SH-SY5Y (cell line): ENCODE measurements at regions not wholly inside any gene's neighbourhood (a gene's known extent, or its start where the extent isn't known, plus 50 kb on each side); places are given as distances from the start of the nearest gene placed in this dataset.

ENCODE experiments used
- GATA2 ChIP-seq: IDR thresholded peaks from 2 replicates; pipeline ENCODE4 v1.6.1; 2011; ENCODE audit warnings: mild to moderate bottlenecking, low read depth, low read length
- GATA3 ChIP-seq: IDR thresholded peaks from 2 replicates; pipeline ENCODE4 v1.6.1; 2011; ENCODE audit warnings: low read depth, mild to moderate bottlenecking, low read length, moderate library complexity

DNA sequence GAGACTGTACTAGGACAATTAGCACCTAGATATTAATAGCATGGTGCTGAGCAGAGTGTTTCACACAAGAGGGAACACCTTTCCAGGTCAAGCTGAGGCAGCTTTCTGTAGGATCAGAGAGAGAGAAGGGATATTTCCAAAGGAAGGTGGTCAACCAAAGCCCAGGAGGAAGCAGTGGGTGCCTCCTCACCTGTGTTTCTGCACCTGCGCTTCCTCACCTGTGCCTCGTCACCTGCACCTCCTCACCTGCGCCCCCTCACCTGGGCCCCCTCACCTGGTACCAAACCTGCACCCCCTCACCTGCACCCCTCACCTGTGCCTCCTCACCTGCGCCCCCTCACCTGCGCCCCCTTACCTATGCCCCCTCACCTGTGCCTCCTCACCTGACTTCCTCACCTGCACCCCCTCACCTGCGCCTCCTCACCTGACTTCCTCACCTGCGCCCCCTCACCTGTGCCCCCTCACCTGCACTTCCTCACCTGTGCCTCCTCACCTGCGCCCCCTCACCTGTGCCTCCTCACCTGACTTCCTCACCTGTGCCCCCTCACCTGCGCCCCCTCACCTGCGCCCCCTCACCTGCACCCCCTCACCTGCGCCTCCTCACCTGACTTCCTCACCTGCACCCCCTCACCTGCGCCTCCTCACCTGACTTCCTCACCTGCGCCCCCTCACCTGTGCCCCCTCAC, 67.9 kb downstream of the TTLL2 start:
- TF ChIP-seq GATA2 (no peak), GATA3 (no peak)

DNA sequence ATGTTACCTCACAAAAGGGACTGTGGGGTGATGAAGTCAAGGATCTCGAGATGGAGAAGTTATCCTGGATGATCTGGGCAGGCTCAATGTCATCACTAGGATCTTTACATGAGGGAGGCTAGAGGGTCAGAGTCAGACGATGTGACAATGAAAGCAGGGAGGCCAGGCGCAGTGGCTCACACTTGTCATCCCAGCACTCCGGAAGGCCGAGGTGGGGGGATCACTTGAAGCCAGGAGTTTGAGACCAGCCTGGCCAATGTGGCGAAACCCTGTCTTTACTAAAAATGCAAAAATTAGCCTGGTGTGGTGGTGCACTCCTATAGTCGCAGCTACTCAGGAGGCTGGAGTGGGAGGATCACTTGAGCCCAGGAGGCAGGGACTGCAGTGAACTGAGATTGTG, 68.8 kb downstream of the TTLL2 start:
- TF ChIP-seq GATA3 (no peak), GATA2 (no peak)

DNA sequence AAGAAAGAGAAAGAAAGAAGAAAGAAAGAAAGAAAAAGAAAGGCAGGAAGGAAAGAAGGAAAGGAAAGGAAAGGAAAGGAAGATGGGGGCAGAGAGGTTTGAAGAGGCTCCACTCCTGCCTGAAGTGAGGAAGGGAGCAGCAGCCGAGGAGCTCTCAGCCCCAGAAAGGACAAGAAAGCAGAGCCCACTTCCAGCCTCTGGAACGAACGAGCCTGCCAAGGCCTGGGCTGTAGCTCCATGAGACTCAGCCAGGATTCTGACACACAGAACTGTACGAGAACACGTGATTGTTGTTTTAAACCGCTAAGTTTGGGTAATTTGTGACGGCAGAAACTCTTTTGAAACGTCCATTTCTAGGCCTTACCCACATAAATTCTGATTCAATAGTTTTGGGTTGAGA, 69.5 kb downstream of the TTLL2 start:
- TF ChIP-seq GATA3 (no peak), GATA2 (no peak)

DNA sequence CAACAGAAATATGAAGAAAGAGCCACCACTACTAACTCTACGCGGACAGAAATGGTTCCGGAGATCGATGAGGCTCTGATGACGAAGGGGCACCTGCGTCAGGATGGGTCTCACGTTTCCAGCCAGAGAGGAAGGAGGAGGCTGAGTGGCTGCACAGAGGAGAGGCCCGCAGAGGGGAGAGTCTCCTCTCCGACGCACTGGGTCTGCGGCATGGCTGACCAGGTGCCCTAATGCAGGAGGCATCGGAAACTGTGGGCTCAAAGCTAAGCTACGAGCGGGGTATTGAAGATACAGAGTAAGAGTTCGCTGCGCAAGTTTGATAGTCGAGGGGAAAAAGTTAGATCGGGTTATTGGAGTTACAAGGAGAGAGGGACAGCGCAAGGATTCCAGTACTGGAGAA, 69.9 kb downstream of the TTLL2 start:
- TF ChIP-seq GATA2 (no peak), GATA3 (no peak)

DNA sequence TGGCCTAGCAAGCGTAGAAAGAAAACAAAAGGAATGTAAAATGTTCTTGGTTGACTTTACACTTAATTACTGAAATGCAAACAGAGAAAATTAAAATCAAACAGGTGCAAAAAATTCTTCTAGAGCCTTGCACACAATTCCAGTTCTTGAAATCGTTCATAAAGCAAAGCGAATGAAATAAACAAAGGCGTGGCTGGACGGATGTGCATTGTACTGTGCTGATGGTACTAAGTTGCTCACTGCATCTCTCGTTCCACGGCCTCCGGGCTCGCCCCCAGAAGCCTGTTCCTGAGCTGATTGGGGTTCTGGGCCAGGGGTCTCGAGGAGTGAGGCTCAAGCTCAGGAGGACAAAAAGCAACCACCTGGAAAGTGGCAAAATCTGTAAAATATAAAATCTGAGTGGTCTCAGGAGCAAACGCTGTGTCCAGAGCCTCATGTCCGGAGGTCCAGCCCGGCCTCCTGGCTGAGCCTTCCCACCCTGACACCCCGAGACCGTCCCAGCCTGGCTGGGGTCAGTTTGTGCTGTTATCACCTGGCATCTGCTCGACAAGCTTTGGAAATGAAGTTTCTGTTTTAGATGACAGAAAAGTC, 71.3 kb downstream of the TTLL2 start:
- TF ChIP-seq GATA3 (no peak), GATA2 (no peak)

DNA sequence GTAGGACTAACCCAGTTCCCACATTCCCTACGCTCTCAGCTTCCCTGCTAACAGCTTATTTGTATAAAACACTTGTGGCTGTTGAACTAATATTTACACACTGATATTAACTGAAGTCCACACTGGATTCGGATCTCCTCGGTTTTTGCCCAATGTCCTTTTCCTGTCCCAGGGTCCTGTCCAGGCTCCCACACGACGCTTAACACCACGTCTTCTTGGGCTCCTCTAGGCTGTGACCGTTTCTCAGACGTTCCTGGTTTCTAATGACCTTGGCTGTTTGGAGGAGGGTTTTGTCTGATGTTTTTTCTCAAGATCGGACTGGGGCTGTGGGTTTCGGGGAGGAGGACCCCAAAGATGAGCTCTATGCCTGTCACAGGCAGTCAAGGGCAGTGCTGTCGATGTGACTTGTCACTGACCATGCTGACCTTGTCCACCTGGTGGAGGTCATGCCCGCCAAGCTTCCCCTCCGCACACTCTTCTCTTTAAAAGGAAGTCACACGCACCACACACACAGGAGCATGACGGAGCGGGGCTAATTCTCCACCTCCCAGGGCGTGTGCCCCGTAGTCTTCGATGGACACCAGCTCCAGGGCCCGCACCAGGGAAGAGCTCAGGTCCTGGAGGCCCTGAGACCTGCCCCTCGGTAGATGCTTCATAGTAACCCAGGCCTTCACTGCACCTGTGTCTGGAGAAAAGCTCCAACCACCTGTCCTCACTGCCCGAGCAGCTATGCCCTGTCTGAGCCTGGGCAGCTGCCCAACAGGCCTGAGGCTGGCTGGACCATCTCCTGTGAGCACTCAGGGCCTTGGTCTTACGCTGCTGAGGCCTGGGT, 72.0 kb downstream of the TTLL2 start:
- TF ChIP-seq GATA2 (no peak), GATA3 (no peak)

DNA sequence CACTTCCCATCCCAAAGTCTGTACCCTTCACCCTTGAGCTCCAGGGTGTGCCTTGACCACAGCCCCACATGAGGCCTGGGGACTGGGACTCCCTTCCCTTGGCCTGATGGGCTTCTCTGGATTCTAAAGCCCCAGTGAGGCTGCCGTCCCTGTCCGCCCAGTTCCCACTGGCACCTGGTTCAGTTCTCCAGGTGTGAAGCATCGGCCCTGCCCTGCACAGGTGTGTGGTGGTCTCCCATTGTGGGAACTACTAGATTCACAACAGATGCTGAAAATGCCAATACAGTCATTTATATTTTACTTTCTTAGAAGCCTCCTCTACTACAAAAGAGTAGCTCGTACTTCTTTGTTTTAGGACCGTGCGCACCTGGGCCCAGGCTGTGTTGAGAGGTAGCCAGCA, 72.8 kb downstream of the TTLL2 start:
- no peak for TF ChIP-seq GATA2
- no peak for TF ChIP-seq GATA3

DNA sequence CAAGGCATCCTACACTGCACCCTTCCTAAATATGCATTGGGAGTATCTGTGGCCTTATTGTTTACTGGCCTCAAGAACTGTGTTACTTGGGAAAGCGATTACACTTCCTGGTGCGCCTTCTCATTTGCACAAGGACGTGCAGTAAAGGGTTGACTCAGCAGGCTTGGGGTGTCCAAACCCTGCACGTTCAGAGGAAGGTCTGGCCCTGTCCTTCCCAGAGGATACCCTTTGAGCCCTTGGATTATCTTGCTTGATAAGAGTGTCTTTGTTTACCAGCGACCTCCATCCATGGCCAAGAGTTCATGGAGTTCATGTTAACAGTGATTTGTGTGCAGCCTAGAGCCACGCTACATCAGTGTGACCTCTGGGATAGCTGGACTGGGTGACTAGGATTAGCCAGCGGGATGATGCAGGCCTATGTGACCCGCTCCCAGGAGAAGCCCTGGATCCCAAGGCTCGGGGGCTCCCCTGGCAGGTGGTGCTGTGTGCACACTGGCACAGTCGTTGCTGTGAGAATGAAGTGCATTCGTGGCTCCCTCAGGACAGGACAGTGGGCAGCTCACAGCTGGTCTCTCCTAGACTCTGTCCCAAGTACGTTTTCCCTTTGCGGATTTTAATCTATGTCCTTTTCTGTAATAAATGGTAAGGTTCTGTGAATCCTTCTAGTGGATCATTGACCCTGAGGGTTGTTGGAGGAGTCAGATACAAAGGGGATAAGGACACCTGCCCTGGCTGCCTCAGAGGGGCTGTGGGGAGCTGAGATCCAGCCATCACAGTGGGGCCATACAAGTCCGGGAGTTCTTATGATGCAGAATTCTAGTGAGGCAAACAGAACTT, 73.5 kb downstream of the TTLL2 start:
- TF ChIP-seq GATA3 = no peak
- TF ChIP-seq GATA2 = no peak

DNA sequence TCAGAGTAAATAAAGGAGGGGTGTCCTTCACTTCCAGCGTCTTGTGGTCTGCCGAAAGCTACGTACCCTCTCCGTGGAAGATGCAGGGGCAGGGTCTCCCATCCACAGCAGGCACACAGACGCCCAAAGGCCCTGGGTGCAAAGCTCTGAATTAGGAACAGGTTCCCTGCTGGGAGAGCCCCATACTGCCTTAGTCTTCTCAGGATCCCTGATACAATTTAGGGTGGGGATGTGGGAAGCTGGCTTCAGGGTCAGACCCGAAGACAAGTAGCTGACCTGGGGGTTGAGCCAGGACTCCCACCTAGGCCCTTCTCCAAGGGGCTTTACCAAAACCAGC, 74.1 kb downstream of the TTLL2 start:
- TF ChIP-seq GATA3 (no peak), GATA2 (no peak)

DNA sequence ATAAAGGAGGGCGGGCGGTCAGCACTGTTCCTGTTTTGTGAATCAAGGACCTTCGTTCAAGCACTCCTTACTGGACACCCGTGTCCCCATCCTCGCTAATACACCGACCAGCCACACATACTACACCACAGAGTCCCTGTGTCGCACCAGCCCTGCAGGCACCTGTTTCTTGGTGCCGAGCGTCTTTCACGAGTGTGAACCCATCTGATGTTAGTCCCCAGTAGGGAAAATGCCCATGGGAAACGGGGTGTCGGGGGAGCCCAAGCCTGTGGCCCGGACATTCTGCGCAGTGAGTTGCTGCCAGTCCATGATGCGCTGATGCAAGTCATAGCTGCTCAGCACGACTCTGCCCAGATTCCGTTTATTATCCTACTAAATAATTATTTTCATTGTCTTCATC, 74.7 kb downstream of the TTLL2 start:
- TF ChIP-seq GATA3 (no peak), GATA2 (no peak)

DNA sequence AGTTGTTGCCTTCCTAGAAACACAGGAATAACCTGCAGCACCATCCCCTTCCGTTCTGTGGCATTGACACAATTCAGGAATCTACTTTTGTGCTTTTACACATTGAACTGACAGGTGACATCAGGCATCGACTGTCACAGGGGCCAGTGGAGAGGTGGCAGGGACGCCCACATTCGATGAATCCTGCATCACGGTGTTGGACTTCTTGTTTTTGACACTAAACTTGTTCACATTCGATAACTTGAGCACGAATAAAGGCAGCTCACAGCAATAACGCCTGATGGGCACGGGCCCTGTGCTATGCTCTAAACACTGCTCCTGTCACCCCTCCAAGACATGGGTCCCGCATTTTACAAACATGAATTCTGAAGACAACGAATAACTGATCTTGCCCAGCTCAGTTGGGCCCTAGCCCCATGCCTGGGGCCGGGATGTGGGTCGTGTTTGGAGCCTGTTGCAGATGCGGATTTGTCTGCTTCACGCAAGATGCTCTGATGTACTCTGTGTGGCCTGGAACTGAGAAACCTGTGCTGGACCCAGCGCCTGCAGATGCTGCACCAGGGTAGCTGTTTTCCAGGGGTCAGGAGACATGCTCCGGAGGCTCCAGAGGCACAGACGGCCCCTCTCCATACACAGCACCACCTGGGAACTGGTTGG, 75.7 kb downstream of the TTLL2 start:
- TF ChIP-seq GATA3 = no peak
- no peak for TF ChIP-seq GATA2

DNA sequence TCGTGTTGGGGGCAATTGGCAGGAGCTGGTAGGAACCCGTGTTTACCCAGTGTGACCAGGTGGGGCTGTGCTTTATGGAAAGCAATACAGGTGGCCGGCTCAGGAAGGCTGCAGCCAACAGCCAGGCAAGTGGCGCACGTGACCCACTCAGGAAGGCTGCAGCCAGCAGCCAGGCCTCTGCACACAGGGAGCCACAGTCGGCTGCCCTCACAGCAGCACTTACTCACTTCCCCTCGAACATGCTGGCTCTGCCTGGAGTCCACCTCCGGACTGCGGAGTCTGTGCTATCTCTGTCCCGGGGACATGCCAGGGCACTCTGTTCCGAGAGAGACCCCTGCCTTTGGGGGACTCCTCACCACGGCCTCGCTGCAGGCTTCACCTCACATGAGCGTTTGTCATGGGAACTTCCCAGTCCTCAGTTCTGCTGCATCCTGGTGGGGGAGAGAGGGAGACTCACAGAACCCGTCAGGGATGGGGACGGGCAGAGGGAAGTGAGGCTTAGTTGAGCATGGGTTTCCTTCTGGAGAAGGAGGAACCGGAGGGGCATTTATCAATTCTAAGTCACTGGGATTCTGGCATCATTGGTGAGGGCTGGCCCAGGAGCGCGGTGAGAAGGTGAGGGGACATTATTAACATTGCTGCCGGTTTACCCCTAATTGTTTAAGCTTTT, 76.8 kb downstream of the TTLL2 start:
- TF ChIP-seq GATA2 = no peak

DNA sequence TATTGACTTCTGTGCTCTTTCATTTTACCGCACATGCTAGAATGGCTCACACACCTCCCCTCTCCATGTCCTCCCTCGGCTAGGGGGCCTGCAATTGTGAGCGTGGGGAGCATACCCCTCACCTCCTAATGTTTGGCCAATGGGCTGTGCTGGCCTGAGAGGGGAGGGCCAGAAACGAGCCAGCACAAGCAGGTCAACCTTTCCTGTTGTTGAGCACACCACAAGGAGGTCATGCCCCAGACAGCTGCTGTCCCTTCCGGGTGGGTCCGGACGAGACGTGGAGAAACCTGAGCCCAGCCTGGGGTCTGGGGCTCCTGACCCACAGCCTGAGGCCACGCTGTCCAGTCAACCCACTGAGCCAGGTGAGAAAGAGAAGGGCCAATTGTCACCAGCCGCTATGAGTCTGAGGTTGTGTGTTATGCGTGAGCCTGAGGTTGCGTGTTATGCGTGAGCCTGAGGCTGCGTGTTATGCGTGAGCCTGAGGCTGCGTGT, 77.4 kb downstream of the TTLL2 start:
- TF ChIP-seq GATA2 (no peak), GATA3 (no peak)

DNA sequence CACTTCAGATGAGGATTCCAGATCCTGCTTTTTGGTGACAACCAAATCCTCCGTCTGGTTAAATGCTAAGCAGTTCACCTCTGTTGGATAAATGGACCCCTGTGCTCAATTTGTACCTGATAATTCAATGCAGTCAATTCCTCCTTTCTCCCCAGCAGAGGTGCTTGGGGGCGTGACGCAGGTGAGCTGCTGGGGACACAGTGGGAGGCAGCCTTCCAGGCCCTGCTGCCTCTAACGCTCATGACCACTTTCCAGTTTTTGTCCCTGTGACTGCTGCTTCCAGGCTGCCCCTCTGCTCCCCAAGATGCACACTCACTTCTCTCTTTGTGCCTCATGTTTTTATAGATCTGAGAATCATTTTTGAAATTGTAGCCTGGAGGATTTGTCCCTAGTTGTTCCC, 78.5 kb downstream of the TTLL2 start:
- TF ChIP-seq GATA2 = no peak
- no peak for TF ChIP-seq GATA3
